ENCODE measurements at regions not wholly inside any gene's neighbourhood (a gene's known extent, or its start where the extent isn't known, plus 50 kb on each side); places are given as distances from the start of the nearest gene placed in this dataset.

GRCh38 chr2:186064507-186064906, 325.9 kb downstream of the FSIP2 start:
- no peak overlapping the region for H3K27ac ChIP-seq
- DNase-seq (ENCODE audit: low read depth, low spot score) = no peak

GRCh38 chr2:186065491-186065890, 326.9 kb downstream of the FSIP2 start:
- H3K27ac ChIP-seq = no peak overlapping the region
- DNase-seq (ENCODE audit: low read depth, low spot score) = no peak

- no peak overlapping the region for H3K27ac ChIP-seq
Observed at GRCh38 chr2:186068139-186068801, 329.7 kb downstream of the FSIP2 start.

GRCh38 chr2:186069676-186070075, 331.1 kb downstream of the FSIP2 start:
- no peak overlapping the region for H3K27ac ChIP-seq
- no peak for DNase-seq (ENCODE audit: low read depth, low spot score)

More at GRCh38 chr2:186068139-186068801, 329.7 kb downstream of the FSIP2 start:
- DNase-seq (ENCODE audit: low read depth, low spot score) = no peak

GRCh38 chr2:186085226-186085625, 346.6 kb downstream of the FSIP2 start:
- DNase-seq (ENCODE audit: low read depth, low spot score) = no peak
- no peak overlapping the region for H3K27ac ChIP-seq

GRCh38 chr2:186093174-186093573, 354.6 kb downstream of the FSIP2 start:
- H3K27ac ChIP-seq = no peak overlapping the region
- DNase-seq (ENCODE audit: low read depth, low spot score) = no peak

DNA sequence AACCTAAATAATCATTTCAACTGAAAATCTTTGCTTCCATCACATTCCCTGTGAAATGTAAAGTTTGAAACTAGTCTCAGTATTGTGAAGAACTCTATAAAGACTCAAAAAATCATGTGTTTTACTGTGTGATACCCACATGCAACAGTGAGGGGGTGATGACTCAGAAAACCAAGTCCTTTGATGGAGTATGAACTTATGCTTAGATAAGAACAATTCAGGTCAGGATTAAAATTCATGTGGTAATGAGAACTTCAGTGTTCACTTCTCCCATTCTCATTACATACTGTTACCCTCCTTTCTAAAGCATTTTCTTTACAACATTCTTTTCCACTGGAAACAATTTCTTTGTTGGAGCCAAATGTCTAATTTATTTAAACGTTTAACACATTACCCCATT, 360.2 kb downstream of the FSIP2 start:
- no peak for DNase-seq (ENCODE audit: low read depth, low spot score)

DNA sequence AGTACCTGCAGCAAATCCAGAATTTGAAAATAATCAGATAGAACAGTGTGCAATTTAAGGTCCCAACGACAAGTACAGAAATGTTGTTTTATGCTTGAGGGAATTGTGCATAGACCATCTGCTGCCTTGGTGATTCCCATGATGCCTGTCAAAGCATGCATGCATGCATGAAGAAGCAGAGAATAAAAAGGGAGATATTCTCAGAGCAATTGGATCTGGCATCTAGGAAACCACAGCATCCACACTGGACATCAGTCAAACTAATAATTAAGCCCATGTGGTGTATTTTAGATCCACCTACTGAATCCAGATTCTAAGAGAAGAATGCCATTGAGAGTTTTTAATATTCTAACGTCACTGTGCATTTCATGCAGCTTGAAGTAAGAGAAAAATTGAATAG, 361.2 kb downstream of the FSIP2 start:
- no peak overlapping the region for H3K27ac ChIP-seq
- no peak for DNase-seq (ENCODE audit: low read depth, low spot score)

More for the DNA sequence above, 360.2 kb downstream of the FSIP2 start:
- H3K27ac ChIP-seq = no peak overlapping the region

DNA sequence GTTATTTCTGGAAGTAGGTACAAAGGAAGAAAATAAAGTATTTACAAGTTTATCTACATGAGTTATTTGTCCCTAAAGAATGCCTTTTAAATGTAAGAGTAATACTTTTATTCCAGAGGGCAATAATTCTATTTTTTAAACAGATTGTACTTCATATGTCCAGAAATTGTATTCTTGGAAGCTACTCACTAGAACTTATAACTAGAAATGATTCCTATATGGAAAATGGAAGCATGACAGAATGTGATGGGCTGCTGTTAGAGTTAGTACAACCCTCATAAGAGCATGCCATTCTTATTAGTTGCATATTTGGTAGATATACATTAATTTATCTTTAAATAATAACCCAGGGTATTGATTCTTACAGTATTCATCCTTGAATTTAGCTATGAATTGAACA, 362.0 kb downstream of the FSIP2 start:
- no peak overlapping the region for H3K27ac ChIP-seq
- no peak for DNase-seq (ENCODE audit: low read depth, low spot score)

DNA sequence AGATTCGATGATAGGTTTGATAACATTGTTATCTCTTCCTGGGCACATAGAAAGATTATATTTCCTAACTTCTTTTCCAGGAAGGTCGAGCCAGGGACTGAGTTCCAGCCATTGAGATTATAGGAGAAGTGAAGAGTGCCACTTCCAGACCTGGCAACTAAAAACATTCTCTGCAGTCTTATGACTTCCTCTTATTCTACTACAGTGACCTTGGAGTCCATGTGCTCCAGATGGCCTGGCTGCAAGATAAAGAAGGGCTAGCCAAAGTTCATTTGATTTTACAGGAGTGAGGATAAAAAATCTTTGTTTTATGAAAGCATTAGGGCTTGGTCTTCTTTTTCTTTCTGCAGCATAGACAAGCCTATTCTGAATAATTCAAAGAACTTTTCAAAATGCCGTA, 363.0 kb downstream of the FSIP2 start:
- DNase-seq (ENCODE audit: low read depth, low spot score) = no peak

DNA sequence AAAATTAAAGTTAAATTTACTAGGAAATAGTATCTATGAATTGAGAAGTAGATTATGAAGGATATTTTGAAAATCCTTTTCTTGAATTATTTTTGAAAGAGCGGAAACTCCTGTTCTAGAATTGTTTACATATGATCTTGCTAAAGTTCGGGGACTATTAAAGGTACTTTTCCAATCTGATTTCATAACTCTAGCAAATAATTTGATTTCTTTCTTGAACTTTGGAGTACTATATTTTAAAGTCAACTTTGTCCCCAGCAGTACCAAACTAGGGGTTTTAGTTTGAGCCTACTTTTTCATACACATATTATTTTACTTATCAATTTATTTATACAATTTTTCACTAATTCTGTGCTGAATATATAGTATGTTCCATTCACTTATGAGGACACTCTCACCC, 364.7 kb downstream of the FSIP2 start:
- DNase-seq (ENCODE audit: low read depth, low spot score) = no peak
- H3K27ac ChIP-seq = no peak overlapping the region

More for the DNA sequence above, 363.0 kb downstream of the FSIP2 start:
- H3K27ac ChIP-seq = no peak overlapping the region

DNA sequence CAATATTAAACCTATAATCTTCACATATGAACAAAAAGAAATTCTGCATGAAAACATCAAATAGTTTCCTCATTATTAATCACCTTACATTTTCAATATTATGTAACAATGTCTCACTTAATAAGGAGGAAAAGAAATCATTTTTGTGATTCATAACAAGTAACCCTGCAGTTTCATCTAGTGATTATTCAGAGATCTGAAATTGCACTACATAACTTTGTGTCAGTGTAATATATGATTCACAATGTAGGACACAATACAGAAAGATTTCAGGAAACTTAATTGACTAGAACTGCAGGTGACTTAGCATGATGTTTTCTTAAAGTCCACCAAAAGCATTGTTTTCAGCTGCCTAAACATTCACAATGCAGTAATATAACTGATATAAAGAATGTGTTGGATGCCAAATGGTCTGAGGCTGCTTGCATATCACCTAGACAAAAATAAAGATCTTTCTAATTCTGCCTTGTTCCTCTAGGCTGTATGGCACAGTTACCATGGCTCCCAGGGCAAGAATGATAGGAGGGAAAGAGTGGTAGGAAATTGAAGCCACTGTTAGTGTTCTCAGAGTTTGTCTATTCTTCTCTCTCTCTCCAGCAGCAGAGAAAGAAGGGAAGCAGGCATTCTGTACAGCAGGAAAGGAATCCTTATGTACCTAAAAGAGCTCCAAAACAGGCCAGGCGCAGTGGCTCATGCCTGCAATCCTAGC, 366.6 kb downstream of the FSIP2 start:
- H3K27ac ChIP-seq = peak overlapping the region; percentile 59
- peak; percentile 50 for DNase-seq (ENCODE audit: low read depth, low spot score)

- H3K27ac ChIP-seq = no peak overlapping the region
Observed at GRCh38 chr2:186108470-186108869, 369.9 kb downstream of the FSIP2 start.

GRCh38 chr2:186113284-186113683, 372.8 kb upstream of the ZC3H15 start:
- no peak overlapping the region for H3K27ac ChIP-seq
- DNase-seq (ENCODE audit: low read depth, low spot score) = no peak

More at GRCh38 chr2:186108470-186108869, 369.9 kb downstream of the FSIP2 start:
- DNase-seq (ENCODE audit: low read depth, low spot score) = no peak

DNA sequence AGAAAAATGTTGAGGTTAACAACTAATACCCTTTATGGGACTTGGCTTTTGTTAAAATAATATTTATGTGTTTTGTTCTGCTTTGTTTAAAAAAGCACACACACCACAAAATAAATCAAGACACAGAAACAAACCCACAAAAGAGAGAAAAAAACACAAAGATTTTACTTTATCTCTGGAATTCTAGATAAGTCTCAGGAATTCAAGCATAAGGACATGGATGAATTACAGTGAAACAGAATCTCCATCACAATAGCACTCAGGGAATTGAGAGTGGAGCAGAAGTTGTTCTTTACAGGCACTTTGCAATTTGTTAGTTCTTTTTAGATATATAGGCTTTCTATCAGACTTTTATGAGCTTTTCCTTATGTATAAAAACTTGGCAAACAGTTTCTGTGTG, 360.9 kb upstream of the ZC3H15 start:
- no peak for DNase-seq (ENCODE audit: low read depth, low spot score)
- H3K27ac ChIP-seq = no peak overlapping the region

GRCh38 chr2:186125625-186126024, 360.4 kb upstream of the ZC3H15 start:
- no peak overlapping the region for H3K27ac ChIP-seq
- DNase-seq (ENCODE audit: low read depth, low spot score) = peak; percentile 24

- DNase-seq (ENCODE audit: low read depth, low spot score) = no peak
- H3K27ac ChIP-seq = no peak overlapping the region
Observed at GRCh38 chr2:186126181-186126580, 359.9 kb upstream of the ZC3H15 start.

GRCh38 chr2:186129767-186130581, 356.1 kb upstream of the ZC3H15 start:
- H3K27ac ChIP-seq = peak overlapping the region; percentile 89

GRCh38 chr2:186130748-186131641, 355.1 kb upstream of the ZC3H15 start:
- H3K27ac ChIP-seq = peak overlapping the region; percentile 89
- no peak for DNase-seq (ENCODE audit: low read depth, low spot score)

More at GRCh38 chr2:186129767-186130581, 356.1 kb upstream of the ZC3H15 start:
- peak; percentile 34 for DNase-seq (ENCODE audit: low read depth, low spot score)

GRCh38 chr2:186135686-186136085, 350.4 kb upstream of the ZC3H15 start:
- no peak overlapping the region for H3K27ac ChIP-seq
- peak; percentile 5 for DNase-seq (ENCODE audit: low read depth, low spot score)

Measured in epithelial cell of prostate (primary cell).